Neuronal stem cell (in vitro differentiated cells): ENCODE measurements at regions not wholly inside any gene's neighbourhood (a gene's known extent, or its start where the extent isn't known, plus 50 kb on each side); places are given as distances from the start of the nearest gene placed in this dataset.
A peak's percentile ranks its signal among the peaks of the same experiment; 100 is the strongest.

Source experiments
- DNase-seq: peaks from one replicate; pipeline ENCODE4 v3.0.0-alpha.2; 2013; ENCODE audit warnings: low spot score
- H2AFZ ChIP-seq: one replicate; pipeline ENCODE4 v1.6.1; 2013; ENCODE audit warnings: mild to moderate bottlenecking, low read length, inconsistent platforms
- H2AK5ac ChIP-seq: 2 replicates; pipeline ENCODE4 v1.6.1; 2013; ENCODE audit warnings: low read depth, mild to moderate bottlenecking, inconsistent platforms, low read length, moderate library complexity, mixed read lengths
- H2BK120ac ChIP-seq: 2 replicates; pipeline ENCODE4 v1.6.1; 2013; ENCODE audit warnings: low read depth, mild to moderate bottlenecking, inconsistent platforms, low read length, moderate library complexity, mixed read lengths
- H2BK12ac ChIP-seq: one replicate; pipeline ENCODE4 v1.6.1; 2013; ENCODE audit warnings: low read length, inconsistent platforms
- H2BK15ac ChIP-seq: 2 replicates; pipeline ENCODE4 v1.6.1; 2013; ENCODE audit warnings: mild to moderate bottlenecking, low read length, inconsistent platforms, mixed read lengths
- H2BK5ac ChIP-seq: one replicate; pipeline ENCODE4 v1.6.1; 2013; ENCODE audit warnings: inconsistent platforms, mild to moderate bottlenecking, low read length, moderate library complexity
- H3K14ac ChIP-seq: one replicate; pipeline ENCODE4 v1.6.1; 2013; ENCODE audit warnings: low read length, inconsistent platforms
- H3K18ac ChIP-seq: 2 replicates; pipeline ENCODE4 v1.6.1; 2013; ENCODE audit warnings: low read length, inconsistent platforms
- H3K23ac ChIP-seq: 2 replicates; pipeline ENCODE4 v1.6.1; 2013; ENCODE audit warnings: low read depth, mild to moderate bottlenecking, mixed read lengths, low read length, inconsistent platforms; ENCODE audit not compliant: poor library complexity
- H3K27ac ChIP-seq: replicated peaks from 3 replicates; pipeline ENCODE4 v1.5.1; 2013; ENCODE audit warnings: low read length, inconsistent platforms
- H3K27me3 ChIP-seq, 3 experiments: 2 replicates each; pipeline ENCODE4 v1.6.1; 2013; ENCODE audit warnings: low read length in 3 of 3, mild to moderate bottlenecking in 2 of 3, inconsistent platforms in 1 of 3, low read depth in 1 of 3, mixed read lengths in 1 of 3, moderate library complexity in 1 of 3; ENCODE audit not compliant: control insufficient read depth in 3 of 3, insufficient read depth in 3 of 3
- H3K36me3 ChIP-seq, 2 donors: replicated peaks in 1 of 2; 2 replicates each; pipeline ENCODE4 v1.6.1; 2013; ENCODE audit warnings: low read length in 2 of 2; ENCODE audit not compliant: control insufficient read depth in 2 of 2, insufficient read depth in 2 of 2
- H3K4ac ChIP-seq: 2 replicates; pipeline ENCODE4 v1.6.1; 2013; ENCODE audit warnings: inconsistent platforms, mild to moderate bottlenecking, low read length, moderate library complexity
- H3K4me1 ChIP-seq, 2 donors: 1 replicate in 1 of 2; 2 replicates in 1 of 2; pipeline ENCODE4 v1.6.1; 2013; ENCODE audit warnings: low read length in 2 of 2, low read depth in 1 of 2; ENCODE audit not compliant: control insufficient read depth in 2 of 2, insufficient read depth in 1 of 2
- H3K4me2 ChIP-seq: one replicate; pipeline ENCODE4 v1.6.1; 2013; ENCODE audit warnings: mild to moderate bottlenecking, low read length, inconsistent platforms; ENCODE audit not compliant: insufficient read depth, poor library complexity, severe bottlenecking
- H3K4me3 ChIP-seq, 2 donors: 2 replicates each; pipeline ENCODE4 v1.5.1; 2013; ENCODE audit warnings: low read length in 2 of 2, mild to moderate bottlenecking in 2 of 2, inconsistent platforms in 1 of 2, moderate library complexity in 1 of 2
- H3K79me1 ChIP-seq: one replicate; pipeline ENCODE4 v1.6.1; 2013; ENCODE audit warnings: low read depth, mild to moderate bottlenecking, inconsistent platforms, low read length, moderate library complexity
- H3K9ac ChIP-seq: one replicate; pipeline ENCODE4 v1.6.1; 2013; ENCODE audit warnings: mild to moderate bottlenecking, low read depth, low read length, inconsistent platforms; ENCODE audit not compliant: poor library complexity
- H3K9me3 ChIP-seq, 2 donors: replicated peaks in 1 of 2; 2 replicates each; pipeline versions ENCODE3 to v1.6.1; 2013; ENCODE audit warnings: low read length in 2 of 2, mild to moderate bottlenecking in 2 of 2, inconsistent platforms in 1 of 2, low read depth in 1 of 2, mixed read lengths in 1 of 2, moderate library complexity in 1 of 2; ENCODE audit not compliant: control insufficient read depth in 2 of 2, insufficient read depth in 1 of 2
- H4K8ac ChIP-seq: one replicate; pipeline ENCODE4 v1.6.1; 2013; ENCODE audit warnings: low read depth, mild to moderate bottlenecking, inconsistent platforms, low read length, moderate library complexity
- H4K91ac ChIP-seq: one replicate; pipeline ENCODE4 v1.6.1; 2013; ENCODE audit warnings: low read length, low read depth, mild to moderate bottlenecking, inconsistent platforms; ENCODE audit not compliant: poor library complexity
- WGBS, 2 donors: extraction: QIAGEN DNeasy Blood & Tissue Kit; methylation state at CpG; one replicate each; pipeline ENCODE4 v1.1.7; 2013; ENCODE audit warnings: missing lambda C conversion rate in 2 of 2, mixed read lengths in 1 of 2; ENCODE audit not compliant: insufficient read length in 2 of 2, insufficient replicate concordance in 1 of 2; ENCODE audit errors: extremely low coverage in 2 of 2; 5-methylcytosine and 5-hydroxymethylcytosine counted together

- no peaks in the 10 kb centered on the region for H3K27me3 ChIP-seq
- H3K14ac ChIP-seq, result no peak overlapping the region
- no peak overlapping the region for H3K27ac ChIP-seq
- no peaks in the 10 kb centered on the region for H3K9me3 ChIP-seq
- no peak overlapping the region for H2BK15ac ChIP-seq
- H4K91ac ChIP-seq, result no peak overlapping the region
- H3K4ac ChIP-seq, result no peak overlapping the region
- H2BK5ac ChIP-seq, result no peak overlapping the region
- no peak overlapping the region for H3K4me2 ChIP-seq
- H2BK12ac ChIP-seq, result no peak overlapping the region
- no peak overlapping the region for H3K4me3 ChIP-seq
- no peaks in the 10 kb centered on the region for H3K79me1 ChIP-seq
- no peak overlapping the region for H2BK120ac ChIP-seq
- no CpG with 5 or more reads among the region's 7 CpGs for WGBS, 2 donors
- peaks cover 0 to 2% of the 10 kb centered on the region in 2 donors for H3K4me1 ChIP-seq
- H4K8ac ChIP-seq, result no peak overlapping the region
- H3K36me3 ChIP-seq, result no peaks in the 10 kb centered on the region
- H2AK5ac ChIP-seq, result peak overlapping the region; percentile 59
- no peak overlapping the region for H3K18ac ChIP-seq
- no peak overlapping the region for H3K9ac ChIP-seq
- no peak for DNase-seq
- H3K23ac ChIP-seq, result no peak overlapping the region
- H2AFZ ChIP-seq, result no peak overlapping the region
Measured at GRCh38 chr5:56659971-56660370, 155.4 kb upstream of the MAP3K1 start.

- Histone ChIP-seq H4K91ac (no peak overlapping the region), H3K27ac (no peak overlapping the region), H3K4me1 (peaks cover 0 to 2% of the 10 kb centered on the region in 2 donors), H2BK12ac (no peak overlapping the region), H3K27me3 (no peaks in the 10 kb centered on the region), H3K79me1 (no peaks in the 10 kb centered on the region), H3K23ac (no peak overlapping the region), H3K4me3 (no peak overlapping the region), H3K4me2 (no peak overlapping the region), H2BK15ac (no peak overlapping the region), H2BK5ac (no peak overlapping the region), H3K14ac (no peak overlapping the region), H2AK5ac (no peak overlapping the region), H3K36me3 (no peaks in the 10 kb centered on the region), H3K18ac (no peak overlapping the region), H4K8ac (no peak overlapping the region), H2AFZ (no peak overlapping the region), H3K9me3 (no peaks in the 10 kb centered on the region), H3K4ac (no peak overlapping the region), H2BK120ac (no peak overlapping the region), H3K9ac (no peak overlapping the region)
- no CpG with 5 or more reads among the region's 1 CpG for WGBS, 2 donors
- DNase-seq, result no peak
Measured at GRCh38 chr5:56658972-56659371, 156.4 kb upstream of the MAP3K1 start.

GRCh38 chr5:56656846-56657726 is 158.3 kb upstream of the MAP3K1 start:
- H2AFZ ChIP-seq, result no peak overlapping the region
- H2BK5ac ChIP-seq, result no peak overlapping the region
- no peaks in the 10 kb centered on the region for H3K27me3 ChIP-seq
- H3K23ac ChIP-seq, result no peak overlapping the region
- no peak overlapping the region for H3K18ac ChIP-seq
- H3K79me1 ChIP-seq, result no peaks in the 10 kb centered on the region
- H2BK120ac ChIP-seq, result no peak overlapping the region
- no CpG with 5 or more reads among the region's 2 CpGs for WGBS, 2 donors
- no peak for DNase-seq
- no peak overlapping the region for H3K14ac ChIP-seq
- no peak overlapping the region for H3K4me2 ChIP-seq
- no peak overlapping the region for H3K4me3 ChIP-seq
- no peak overlapping the region for H3K4ac ChIP-seq
- no peak overlapping the region for H3K27ac ChIP-seq
- H4K91ac ChIP-seq, result no peak overlapping the region
- H4K8ac ChIP-seq, result no peak overlapping the region
- H3K9me3 ChIP-seq, result no peaks in the 10 kb centered on the region
- no peaks in the 10 kb centered on the region for H3K36me3 ChIP-seq
- H3K4me1 ChIP-seq, result no peaks in the 10 kb centered on the region
- no peak overlapping the region for H2BK12ac ChIP-seq
- no peak overlapping the region for H2BK15ac ChIP-seq
- no peak overlapping the region for H3K9ac ChIP-seq
- H2AK5ac ChIP-seq, result no peak overlapping the region

GRCh38 chr5:56651893-56652292 is 163.5 kb upstream of the MAP3K1 start:
- Histone ChIP-seq H3K4ac (no peak overlapping the region), H3K36me3 (no peaks in the 10 kb centered on the region), H4K91ac (no peak overlapping the region), H3K79me1 (no peaks in the 10 kb centered on the region), H3K9ac (no peak overlapping the region), H3K9me3 (no peaks in the 10 kb centered on the region), H2BK12ac (no peak overlapping the region), H3K4me2 (no peak overlapping the region), H3K4me3 (no peak overlapping the region), H2BK120ac (no peak overlapping the region), H4K8ac (no peak overlapping the region), H2BK5ac (no peak overlapping the region), H2AFZ (no peak overlapping the region), H2BK15ac (no peak overlapping the region), H3K23ac (no peak overlapping the region), H2AK5ac (no peak overlapping the region), H3K27me3 (no peaks in the 10 kb centered on the region), H3K4me1 (peaks cover 0 to 2% of the 10 kb centered on the region in 2 donors), H3K27ac (no peak overlapping the region), H3K18ac (no peak overlapping the region), H3K14ac (no peak overlapping the region)
- no peak for DNase-seq
